ENCODE measurements at regions not wholly inside any gene's neighbourhood (a gene's known extent, or its start where the extent isn't known, plus 50 kb on each side); places are given as distances from the start of the nearest gene placed in this dataset.

DNA sequence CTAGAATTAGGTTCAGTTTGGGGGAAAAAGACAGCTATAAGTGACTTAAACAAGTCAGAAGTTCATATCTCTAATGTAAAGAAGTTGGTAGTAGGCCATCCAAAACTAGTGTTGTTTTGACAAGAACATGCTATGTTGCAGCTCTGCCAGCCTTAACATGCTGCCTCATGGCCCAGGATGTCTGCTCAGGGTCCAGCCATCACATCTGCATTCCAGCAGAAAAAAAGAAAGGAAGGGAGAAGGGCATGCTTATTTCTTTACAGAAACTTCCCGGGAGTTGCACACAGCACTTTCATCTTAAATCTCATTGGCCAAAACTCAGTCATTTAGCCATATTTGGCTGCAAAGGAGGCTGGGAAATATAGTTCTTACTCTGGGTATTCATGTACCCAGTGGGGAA, 400.4 kb upstream of the PODXL start:
- TF ChIP-seq, protein P1, sequence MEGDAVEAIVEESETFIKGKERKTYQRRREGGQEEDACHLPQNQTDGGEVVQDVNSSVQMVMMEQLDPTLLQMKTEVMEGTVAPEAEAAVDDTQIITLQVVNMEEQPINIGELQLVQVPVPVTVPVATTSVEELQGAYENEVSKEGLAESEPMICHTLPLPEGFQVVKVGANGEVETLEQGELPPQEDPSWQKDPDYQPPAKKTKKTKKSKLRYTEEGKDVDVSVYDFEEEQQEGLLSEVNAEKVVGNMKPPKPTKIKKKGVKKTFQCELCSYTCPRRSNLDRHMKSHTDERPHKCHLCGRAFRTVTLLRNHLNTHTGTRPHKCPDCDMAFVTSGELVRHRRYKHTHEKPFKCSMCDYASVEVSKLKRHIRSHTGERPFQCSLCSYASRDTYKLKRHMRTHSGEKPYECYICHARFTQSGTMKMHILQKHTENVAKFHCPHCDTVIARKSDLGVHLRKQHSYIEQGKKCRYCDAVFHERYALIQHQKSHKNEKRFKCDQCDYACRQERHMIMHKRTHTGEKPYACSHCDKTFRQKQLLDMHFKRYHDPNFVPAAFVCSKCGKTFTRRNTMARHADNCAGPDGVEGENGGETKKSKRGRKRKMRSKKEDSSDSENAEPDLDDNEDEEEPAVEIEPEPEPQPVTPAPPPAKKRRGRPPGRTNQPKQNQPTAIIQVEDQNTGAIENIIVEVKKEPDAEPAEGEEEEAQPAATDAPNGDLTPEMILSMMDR (IDR thresholded peaks at IDR 0.05; ENCODE audit: low read depth, low read length) = no peak
- DNase-seq (ENCODE audit: low read depth in 2 of 2) = no peak
- H3K4me3 ChIP-seq (replicated peaks in 1 of 2; ENCODE audit: low read depth in 2 of 2, low read length in 2 of 2) = no peak overlapping the region

DNA sequence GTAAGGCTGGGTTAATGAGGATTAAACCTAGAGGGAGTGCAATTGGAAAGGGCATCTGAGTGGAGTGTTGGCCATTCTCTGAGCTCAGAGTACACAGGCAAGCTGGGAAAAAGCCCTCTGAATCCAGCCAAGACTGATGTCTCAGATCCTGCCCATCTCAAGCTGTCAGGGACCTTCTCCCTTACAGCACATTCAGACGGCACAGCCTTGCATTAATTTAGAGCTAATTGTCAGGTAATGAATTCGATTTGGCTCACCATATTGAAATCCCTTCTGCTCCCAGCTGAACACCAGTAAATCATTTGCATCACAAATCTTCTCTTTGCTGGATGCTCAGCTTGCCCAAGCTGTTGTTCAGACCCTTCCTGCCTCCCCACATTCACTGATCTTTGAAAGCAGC, 399.3 kb upstream of the PODXL start:
- H3K4me3 ChIP-seq (replicated peaks in 1 of 2; ENCODE audit: low read depth in 2 of 2, low read length in 2 of 2) = no peak overlapping the region
- DNase-seq (ENCODE audit: low read depth in 2 of 2) = no peak
- TF ChIP-seq, protein P1 (IDR thresholded peaks at IDR 0.05; ENCODE audit: low read depth, low read length) = no peak

DNA sequence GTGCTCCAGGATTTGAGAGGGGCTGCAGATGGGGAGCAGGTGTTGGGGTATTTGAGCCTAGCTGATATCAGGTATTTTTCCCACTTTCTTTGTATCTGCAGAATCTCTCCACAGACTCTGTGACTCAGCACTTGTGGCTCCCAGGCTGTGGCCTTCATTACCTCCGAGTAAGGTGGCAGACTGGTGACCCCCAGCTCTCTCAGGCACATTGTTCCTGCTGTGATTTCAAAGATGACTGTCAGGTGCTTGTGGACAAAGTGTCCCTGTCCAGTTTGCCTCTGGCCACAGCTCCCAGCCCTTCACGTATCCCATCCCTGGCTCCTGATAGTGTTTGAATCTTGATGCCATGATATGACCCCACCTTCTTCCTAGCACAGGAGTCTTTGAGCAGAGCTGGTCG, 396.8 kb upstream of the PODXL start:
- TF ChIP-seq, protein P1 (IDR thresholded peaks at IDR 0.05; ENCODE audit: low read depth, low read length) = no peak
- no peak for DNase-seq (ENCODE audit: low read depth in 2 of 2)
- H3K4me3 ChIP-seq (replicated peaks in 1 of 2; ENCODE audit: low read depth in 2 of 2, low read length in 2 of 2) = no peak overlapping the region

DNA sequence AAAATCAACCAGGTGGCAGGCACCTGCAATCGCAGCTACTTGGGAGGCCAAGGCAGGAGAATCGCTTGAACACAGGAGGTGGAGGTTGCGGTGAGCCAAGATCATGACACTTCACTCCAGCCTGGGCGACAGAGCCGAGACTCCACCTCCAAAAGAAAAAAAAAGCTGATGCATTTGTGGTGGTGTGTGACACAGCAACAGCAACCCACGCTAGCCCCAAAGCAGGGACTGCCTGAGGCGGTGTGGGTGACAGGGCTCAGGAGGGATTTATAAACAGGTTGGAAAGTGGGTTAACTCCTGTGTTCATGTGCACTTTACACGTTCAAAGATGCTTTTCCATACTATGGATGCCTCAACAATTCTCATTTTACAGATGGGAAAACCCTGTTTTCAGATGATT, 395.9 kb upstream of the PODXL start:
- no peak for DNase-seq (ENCODE audit: low read depth in 2 of 2)
- TF ChIP-seq, protein P1 (IDR thresholded peaks at IDR 0.05; ENCODE audit: low read depth, low read length) = no peak
- H3K4me3 ChIP-seq (replicated peaks in 1 of 2; ENCODE audit: low read depth in 2 of 2, low read length in 2 of 2) = no peak overlapping the region

DNA sequence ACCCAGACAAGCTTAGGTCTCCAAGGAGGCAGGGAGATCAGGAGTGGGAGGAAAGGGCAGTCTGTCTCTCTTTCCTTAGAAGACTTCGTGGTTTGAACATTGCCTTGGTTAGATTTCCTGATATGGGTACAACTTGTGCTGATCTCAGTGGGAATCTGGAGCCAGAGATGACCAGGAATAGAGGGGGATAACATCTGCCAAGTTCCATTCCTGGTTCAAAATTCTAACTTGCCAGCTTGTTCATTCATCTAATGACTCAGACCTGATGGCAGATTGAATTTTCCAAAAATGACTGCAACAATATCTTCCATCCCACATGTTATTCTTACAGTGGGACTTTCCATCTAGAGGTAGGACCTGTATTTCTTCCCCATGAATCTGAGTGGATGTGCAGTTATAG, 394.3 kb upstream of the PODXL start:
- no peak overlapping the region for H3K4me3 ChIP-seq (replicated peaks in 1 of 2; ENCODE audit: low read depth in 2 of 2, low read length in 2 of 2)
- no peak for DNase-seq (ENCODE audit: low read depth in 2 of 2)
- TF ChIP-seq, protein P1 (IDR thresholded peaks at IDR 0.05; ENCODE audit: low read depth, low read length) = no peak

DNA sequence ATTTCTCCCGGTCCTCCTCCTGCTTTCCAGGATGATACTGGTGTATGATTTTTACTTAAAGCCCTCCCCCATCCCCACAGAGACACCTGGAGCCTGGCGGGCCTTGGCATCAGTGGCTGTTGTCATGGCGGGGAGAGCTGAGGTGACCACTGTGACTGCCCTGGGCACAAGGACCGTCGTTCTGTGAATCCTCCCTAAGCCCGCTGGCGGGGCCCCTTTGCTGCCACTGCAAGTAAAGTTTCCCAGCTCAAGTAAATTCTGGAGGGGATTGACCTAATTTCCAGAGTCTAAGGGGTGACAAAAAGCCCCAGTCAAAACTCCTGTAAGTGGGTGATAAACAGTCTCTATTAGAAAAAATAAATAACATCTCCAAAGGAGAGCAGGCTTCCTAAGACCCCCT, 393.2 kb upstream of the PODXL start:
- DNase-seq (ENCODE audit: low read depth in 2 of 2) = no peak
- TF ChIP-seq, protein P1 (IDR thresholded peaks at IDR 0.05; ENCODE audit: low read depth, low read length) = no peak
- H3K4me3 ChIP-seq (replicated peaks in 1 of 2; ENCODE audit: low read depth in 2 of 2, low read length in 2 of 2) = no peak overlapping the region

DNA sequence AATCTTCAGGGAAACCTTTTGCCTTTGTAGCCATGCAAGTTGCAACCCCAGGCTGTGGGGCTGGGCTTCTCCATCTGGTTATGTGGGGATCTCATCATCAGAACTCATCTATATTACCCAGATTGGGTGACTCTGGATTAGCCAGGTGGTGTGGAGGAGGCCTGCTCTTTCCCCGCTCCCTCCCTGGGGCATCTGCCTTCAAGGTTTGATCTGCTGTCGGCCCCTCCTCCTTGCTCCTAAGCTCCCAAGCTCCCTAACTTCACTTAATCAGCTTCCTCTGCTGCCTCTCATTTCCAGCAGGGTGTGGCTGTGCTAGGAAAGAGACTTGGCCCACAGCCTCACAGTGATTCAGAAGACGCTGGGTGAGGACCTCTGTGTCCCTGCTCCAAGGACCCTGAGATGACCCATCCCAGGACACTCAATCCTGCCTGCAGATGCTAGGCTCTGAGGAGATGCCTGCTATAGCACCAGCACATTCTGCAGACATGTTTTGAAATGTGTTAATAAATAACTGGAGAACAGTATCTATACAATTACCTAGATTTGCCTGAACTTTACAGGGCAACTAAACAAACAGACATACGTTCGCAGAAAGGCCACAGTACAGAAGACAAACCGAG, 392.1 kb upstream of the PODXL start:
- DNase-seq (ENCODE audit: low read depth in 2 of 2) = peak in 1 of 2 donors; percentile 20
- no peak overlapping the region for H3K4me3 ChIP-seq (replicated peaks in 1 of 2; ENCODE audit: low read depth in 2 of 2, low read length in 2 of 2)
- TF ChIP-seq, protein P1 (IDR thresholded peaks at IDR 0.05; ENCODE audit: low read depth, low read length) = no peak

Data from cardiac fibroblast (primary cell).